ENCODE measurements at regions not wholly inside any gene's neighbourhood (a gene's known extent, or its start where the extent isn't known, plus 50 kb on each side); places are given as distances from the start of the nearest gene placed in this dataset.

DNA sequence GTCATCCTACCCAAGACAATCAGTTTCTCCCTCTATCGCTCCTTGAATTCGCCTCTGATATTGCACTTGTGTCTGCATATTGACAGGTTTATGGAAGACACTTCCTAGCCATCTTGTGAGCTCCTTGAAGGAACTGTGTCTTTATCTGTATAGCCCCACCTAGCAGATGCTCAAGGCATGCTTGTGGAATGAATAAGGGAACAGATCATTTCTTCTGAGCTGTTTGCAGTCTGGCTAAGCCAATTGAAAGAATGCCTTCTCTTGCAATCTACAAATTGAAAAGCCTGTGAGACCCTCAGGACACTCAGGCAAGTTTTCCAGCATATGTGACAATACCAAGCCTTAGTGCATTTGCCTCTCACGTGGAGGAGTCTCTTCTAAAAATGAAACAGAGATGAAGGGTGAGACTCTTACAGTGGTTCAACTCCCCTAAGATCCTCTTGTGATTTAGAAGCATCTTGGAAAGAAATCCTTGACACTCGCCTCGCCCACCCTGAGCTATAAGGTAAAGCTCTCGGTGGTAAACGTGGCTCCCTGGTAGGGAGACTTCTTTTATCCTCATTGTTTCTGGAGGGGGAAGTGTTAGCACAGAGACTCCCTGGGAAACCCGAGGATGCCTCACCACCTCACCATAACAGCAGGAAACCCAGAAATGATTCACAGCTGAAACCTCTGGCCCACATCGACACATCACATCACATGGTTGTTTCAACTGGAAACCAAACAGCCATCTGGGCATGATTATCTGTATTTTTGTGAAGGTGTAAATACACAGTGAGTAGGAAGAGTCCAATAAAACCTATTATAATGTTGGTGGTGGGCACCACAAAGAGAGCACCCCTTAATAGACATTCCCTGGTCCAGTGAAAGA is 112.3 kb upstream of the BCL2L14 start:
- TF ChIP-seq CTCF (IDR thresholded peaks at IDR 0.05; ENCODE audit: low read length, missing control alignments) = no peak
- DNase-seq (ENCODE audit: low read depth) = peak; percentile 92
- no peak overlapping the region for H3K4me3 ChIP-seq (replicated peaks; ENCODE audit: low read depth, low read length)

- no peak overlapping the region for H3K4me3 ChIP-seq (replicated peaks; ENCODE audit: low read depth, low read length)
- TF ChIP-seq CTCF (IDR thresholded peaks at IDR 0.05; ENCODE audit: low read length, missing control alignments) = no peak
- DNase-seq (ENCODE audit: low read depth) = no peak
Measured at GRCh38 chr12:11959117-11959823, 111.5 kb upstream of the BCL2L14 start.

DNA sequence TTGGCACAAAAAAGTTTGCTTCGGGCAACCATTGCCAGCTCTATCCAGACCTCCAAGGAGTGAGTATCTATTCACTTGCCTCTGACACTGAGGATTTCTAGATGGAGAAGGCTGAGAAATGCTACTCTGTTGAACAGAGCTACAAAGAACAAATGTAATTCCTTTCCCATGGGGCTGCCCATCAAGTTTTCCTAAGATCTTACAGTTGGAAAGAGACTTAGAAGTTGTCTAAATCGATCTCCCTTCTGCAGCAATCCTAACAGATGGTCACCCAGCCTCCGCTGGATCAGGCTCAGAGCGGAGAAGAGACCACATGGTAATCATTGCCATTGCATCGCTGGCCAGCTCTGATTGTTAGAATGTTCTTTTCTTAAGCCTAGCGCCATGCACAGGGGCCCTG is 110.1 kb upstream of the BCL2L14 start:
- no peak overlapping the region for H3K4me3 ChIP-seq (replicated peaks; ENCODE audit: low read depth, low read length)
- DNase-seq (ENCODE audit: low read depth) = no peak
- no peak for TF ChIP-seq CTCF (IDR thresholded peaks at IDR 0.05; ENCODE audit: low read length, missing control alignments)

DNA sequence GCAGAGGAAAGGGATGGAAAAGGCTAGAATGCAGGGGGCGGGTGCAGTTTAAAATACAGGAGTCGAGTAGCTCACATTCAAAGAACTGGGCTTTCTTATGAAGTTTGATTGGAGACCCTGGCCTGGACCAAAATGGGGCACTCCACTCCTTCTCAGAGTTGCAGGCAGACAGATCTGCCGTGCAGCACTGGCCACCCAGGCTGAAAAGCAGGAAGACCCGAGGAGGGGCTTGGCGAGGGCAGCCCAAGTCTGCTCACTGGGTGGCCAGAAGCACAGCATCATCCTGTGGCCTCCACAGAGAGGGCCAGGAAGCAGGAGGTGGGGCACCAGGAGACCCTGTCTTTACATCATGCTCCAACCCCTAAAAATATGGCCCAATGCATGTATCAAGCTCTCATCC is 109.1 kb upstream of the BCL2L14 start:
- no peak for TF ChIP-seq CTCF (IDR thresholded peaks at IDR 0.05; ENCODE audit: low read length, missing control alignments)
- no peak for DNase-seq (ENCODE audit: low read depth)
- no peak overlapping the region for H3K4me3 ChIP-seq (replicated peaks; ENCODE audit: low read depth, low read length)

DNA sequence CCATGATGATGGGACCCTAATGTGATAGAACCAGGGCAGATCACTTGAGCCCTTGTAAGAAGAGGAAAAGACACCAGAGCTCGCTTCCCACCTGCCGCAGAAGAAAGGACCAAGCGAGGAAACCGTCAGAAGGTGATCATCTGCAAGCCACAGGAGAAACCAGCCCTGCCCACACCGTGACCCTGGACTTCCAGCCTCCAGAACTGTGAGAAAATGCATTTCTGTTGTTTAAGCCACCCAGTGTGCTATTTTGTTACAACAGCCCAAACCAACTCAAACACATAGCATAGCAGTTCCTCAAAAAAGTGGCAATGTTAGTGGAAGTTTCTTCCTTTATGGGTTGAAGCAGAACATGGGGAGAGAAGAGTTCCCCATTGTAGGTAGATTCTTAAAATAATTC is 107.9 kb upstream of the BCL2L14 start:
- H3K4me3 ChIP-seq (replicated peaks; ENCODE audit: low read depth, low read length) = no peak overlapping the region
- no peak for TF ChIP-seq CTCF (IDR thresholded peaks at IDR 0.05; ENCODE audit: low read length, missing control alignments)
- DNase-seq (ENCODE audit: low read depth) = no peak

GRCh38 chr12:11963841-11964471 is 106.8 kb upstream of the BCL2L14 start:
- H3K4me3 ChIP-seq (replicated peaks; ENCODE audit: low read depth, low read length) = no peak overlapping the region
- no peak for TF ChIP-seq CTCF (IDR thresholded peaks at IDR 0.05; ENCODE audit: low read length, missing control alignments)
- no peak for DNase-seq (ENCODE audit: low read depth)
